ENCODE measurements at regions not wholly inside any gene's neighbourhood (a gene's known extent, or its start where the extent isn't known, plus 50 kb on each side); places are given as distances from the start of the nearest gene placed in this dataset.

DNA sequence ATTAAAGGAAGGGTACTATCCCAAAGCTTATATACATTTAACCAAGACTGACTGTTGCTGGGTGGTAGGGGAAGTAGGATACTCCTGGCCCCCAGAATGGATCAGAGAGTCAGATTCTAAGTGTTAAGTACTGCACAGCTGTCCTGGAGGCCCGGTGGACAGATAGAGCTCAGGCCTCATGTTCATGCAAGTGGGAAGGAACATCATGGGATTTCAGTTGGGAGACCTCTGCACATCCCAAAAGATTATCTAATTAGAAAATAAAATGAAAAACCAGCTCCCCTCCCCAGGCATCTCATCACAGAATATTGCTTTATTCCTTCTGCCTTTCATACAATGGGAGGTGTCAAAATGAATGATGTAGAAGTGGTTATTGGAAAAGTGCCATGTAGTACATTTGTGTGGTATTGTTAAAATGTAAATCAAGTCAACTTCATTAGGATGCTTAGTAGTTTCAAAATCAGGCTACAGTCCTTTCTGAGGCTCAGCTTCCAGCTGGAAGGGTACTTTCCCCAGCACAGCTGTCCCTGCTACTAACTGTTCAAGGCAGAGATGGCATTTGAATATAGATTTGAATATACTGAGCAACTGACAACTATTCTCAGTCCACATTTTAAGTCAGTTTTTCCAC, 82.9 kb downstream of the SLC35B3 start:
- H4K20me1 ChIP-seq (ENCODE audit: insufficient read depth), result no peaks in the 10 kb centered on the region
- no peaks in the 10 kb centered on the region for H3K27me3 ChIP-seq (ENCODE audit: insufficient read depth)
- TF ChIP-seq, protein P1, sequence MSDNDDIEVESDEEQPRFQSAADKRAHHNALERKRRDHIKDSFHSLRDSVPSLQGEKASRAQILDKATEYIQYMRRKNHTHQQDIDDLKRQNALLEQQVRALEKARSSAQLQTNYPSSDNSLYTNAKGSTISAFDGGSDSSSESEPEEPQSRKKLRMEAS (IDR thresholded peaks at IDR 0.05; ENCODE audit: low read depth), result no peak
- TF ChIP-seq MXI1 (IDR thresholded peaks at IDR 0.05; ENCODE audit: low read depth, low read length), result no peak
- no peak for TF ChIP-seq NRF1 (IDR thresholded peaks at IDR 0.05; ENCODE audit: low read depth, low read length)
- TF ChIP-seq, protein P2, sequence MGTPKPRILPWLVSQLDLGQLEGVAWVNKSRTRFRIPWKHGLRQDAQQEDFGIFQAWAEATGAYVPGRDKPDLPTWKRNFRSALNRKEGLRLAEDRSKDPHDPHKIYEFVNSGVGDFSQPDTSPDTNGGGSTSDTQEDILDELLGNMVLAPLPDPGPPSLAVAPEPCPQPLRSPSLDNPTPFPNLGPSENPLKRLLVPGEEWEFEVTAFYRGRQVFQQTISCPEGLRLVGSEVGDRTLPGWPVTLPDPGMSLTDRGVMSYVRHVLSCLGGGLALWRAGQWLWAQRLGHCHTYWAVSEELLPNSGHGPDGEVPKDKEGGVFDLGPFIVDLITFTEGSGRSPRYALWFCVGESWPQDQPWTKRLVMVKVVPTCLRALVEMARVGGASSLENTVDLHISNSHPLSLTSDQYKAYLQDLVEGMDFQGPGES (IDR thresholded peaks at IDR 0.05; ENCODE audit: low read depth, low read length), result no peak
- no peak for TF ChIP-seq GABPA (IDR thresholded peaks at IDR 0.05; ENCODE audit: low read depth)
- TF ChIP-seq TEAD4 (IDR thresholded peaks at IDR 0.05; ENCODE audit: borderline replicate concordance, insufficient read depth), result no peak
- TF ChIP-seq RFX5 (IDR thresholded peaks at IDR 0.05; ENCODE audit: low read length), result no peak
- TF ChIP-seq JUND (IDR thresholded peaks at IDR 0.05), result no peak
- TF ChIP-seq, protein P3, sequence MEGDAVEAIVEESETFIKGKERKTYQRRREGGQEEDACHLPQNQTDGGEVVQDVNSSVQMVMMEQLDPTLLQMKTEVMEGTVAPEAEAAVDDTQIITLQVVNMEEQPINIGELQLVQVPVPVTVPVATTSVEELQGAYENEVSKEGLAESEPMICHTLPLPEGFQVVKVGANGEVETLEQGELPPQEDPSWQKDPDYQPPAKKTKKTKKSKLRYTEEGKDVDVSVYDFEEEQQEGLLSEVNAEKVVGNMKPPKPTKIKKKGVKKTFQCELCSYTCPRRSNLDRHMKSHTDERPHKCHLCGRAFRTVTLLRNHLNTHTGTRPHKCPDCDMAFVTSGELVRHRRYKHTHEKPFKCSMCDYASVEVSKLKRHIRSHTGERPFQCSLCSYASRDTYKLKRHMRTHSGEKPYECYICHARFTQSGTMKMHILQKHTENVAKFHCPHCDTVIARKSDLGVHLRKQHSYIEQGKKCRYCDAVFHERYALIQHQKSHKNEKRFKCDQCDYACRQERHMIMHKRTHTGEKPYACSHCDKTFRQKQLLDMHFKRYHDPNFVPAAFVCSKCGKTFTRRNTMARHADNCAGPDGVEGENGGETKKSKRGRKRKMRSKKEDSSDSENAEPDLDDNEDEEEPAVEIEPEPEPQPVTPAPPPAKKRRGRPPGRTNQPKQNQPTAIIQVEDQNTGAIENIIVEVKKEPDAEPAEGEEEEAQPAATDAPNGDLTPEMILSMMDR (IDR thresholded peaks at IDR 0.05), result no peak
- POLR2A ChIA-PET, result no interaction called here
- H3K4me1 ChIP-seq (ENCODE audit: control insufficient read depth in 1 of 2, insufficient read depth in 2 of 2, low read depth in 1 of 2, low read length in 1 of 2), result no peaks in the 10 kb centered on the region
- CTCF ChIA-PET, result no interaction called here
- no peak overlapping the region for H3K4me2 ChIP-seq
- H3K9me3 ChIP-seq, result no peaks in the 10 kb centered on the region
- H3K9me2 ChIP-seq, result no peaks in the 10 kb centered on the region
- H2AFZ ChIP-seq (ENCODE audit: low read depth), result no peak overlapping the region
- H3K79me2 ChIP-seq (ENCODE audit: insufficient read depth), result no peaks in the 10 kb centered on the region
- 15% methylated on average over 1 of the region's 1 CpG for WGBS (ENCODE audit: low lambda C conversion rate)
- no peak overlapping the region for H3K9ac ChIP-seq
- no peak overlapping the region for H3K27ac ChIP-seq (ENCODE audit: low read depth in 2 of 2, low read length in 1 of 2)
- no peaks in the 10 kb centered on the region for H3K36me3 ChIP-seq (replicated peaks in 1 of 2; ENCODE audit: control insufficient read depth in 1 of 2, insufficient read depth in 2 of 2, low read length in 1 of 2)
- no peak for DNase-seq
- no peak overlapping the region for H3K4me3 ChIP-seq (ENCODE audit: low read depth in 2 of 2, low read length in 1 of 2)
- no peaks in the 10 kb centered on the region for H3F3A ChIP-seq (replicated peaks; ENCODE audit: insufficient read depth)

DNA sequence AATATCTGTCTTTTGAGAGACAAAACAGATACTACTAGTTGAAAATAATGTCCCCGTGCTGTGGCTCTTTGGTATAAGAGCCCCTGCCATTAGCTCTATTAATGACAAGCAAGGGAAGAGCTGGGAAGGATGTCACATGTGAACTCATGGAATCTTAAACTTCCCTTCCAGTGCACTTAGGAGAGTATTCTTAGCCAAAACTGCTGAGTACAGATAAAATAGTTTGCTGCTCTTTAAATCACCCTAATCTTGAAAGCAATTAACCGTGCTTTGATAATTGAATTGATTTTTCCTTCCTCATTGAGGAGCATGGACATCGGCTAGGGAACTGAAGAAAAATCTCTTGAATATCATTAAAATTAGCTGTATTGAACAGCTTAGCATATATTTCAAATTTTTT, 91.7 kb downstream of the SLC35B3 start:
- no peaks in the 10 kb centered on the region for H3K9me2 ChIP-seq
- no peaks in the 10 kb centered on the region for H3K4me1 ChIP-seq (ENCODE audit: control insufficient read depth in 1 of 2, insufficient read depth in 2 of 2, low read depth in 1 of 2, low read length in 1 of 2)
- H3K27me3 ChIP-seq (ENCODE audit: insufficient read depth), result no peaks in the 10 kb centered on the region
- no peak overlapping the region for H2AFZ ChIP-seq (ENCODE audit: low read depth)
- no peak overlapping the region for H3K4me2 ChIP-seq
- no peaks in the 10 kb centered on the region for H3K79me2 ChIP-seq (ENCODE audit: insufficient read depth)
- no peaks in the 10 kb centered on the region for H3K9me3 ChIP-seq
- no peak overlapping the region for H3K9ac ChIP-seq
- no peak overlapping the region for H3K4me3 ChIP-seq (ENCODE audit: low read depth in 2 of 2, low read length in 1 of 2)
- ChIA-PET CTCF (no interaction called here), POLR2A (no interaction called here)
- DNase-seq, result no peak
- H3F3A ChIP-seq (replicated peaks; ENCODE audit: insufficient read depth), result no peaks in the 10 kb centered on the region
- H3K36me3 ChIP-seq (replicated peaks in 1 of 2; ENCODE audit: control insufficient read depth in 1 of 2, insufficient read depth in 2 of 2, low read length in 1 of 2), result no peaks in the 10 kb centered on the region
- no peaks in the 10 kb centered on the region for H4K20me1 ChIP-seq (ENCODE audit: insufficient read depth)
- no peak overlapping the region for H3K27ac ChIP-seq (ENCODE audit: low read depth in 2 of 2, low read length in 1 of 2)
- no peak for TF ChIP-seq YY1 (IDR thresholded peaks at IDR 0.05; ENCODE audit: low read depth)
- no peak for TF ChIP-seq TCF12 (IDR thresholded peaks at IDR 0.05)
- no peak for TF ChIP-seq MXI1 (IDR thresholded peaks at IDR 0.05; ENCODE audit: low read depth, low read length)
- 26% methylated on average over 3 of the region's 3 CpGs for WGBS (ENCODE audit: low lambda C conversion rate)
